ENCODE measurements at regions not wholly inside any gene's neighbourhood (a gene's known extent, or its start where the extent isn't known, plus 50 kb on each side); places are given as distances from the start of the nearest gene placed in this dataset.

GRCh38 chr6:104031346-104031745 lies 828.4 kb downstream of the HACE1 start:
- WGBS = 81% methylated on average over 1 of the region's 1 CpG
- H3K4me1 ChIP-seq (ENCODE audit: control insufficient read depth in 4 of 4, insufficient read depth in 4 of 4, low read length in 3 of 4) = no peaks in the 10 kb centered on the region
- TF ChIP-seq HNF4G (IDR thresholded peaks at IDR 0.05) (no peak), GABPA (IDR thresholded peaks at IDR 0.05 in 1 of 2, conservative IDR thresholded peaks at IDR 0.05 in 1 of 2) (no peak), FOXA1 (IDR thresholded peaks at IDR 0.05) (no peak), ZBTB33 (IDR thresholded peaks at IDR 0.05) (no peak)
- no peak overlapping the region for H3K9ac ChIP-seq (ENCODE audit: low read depth in 1 of 2, low read length in 2 of 2)
- H3K36me3 ChIP-seq (ENCODE audit: control insufficient read depth in 4 of 4, insufficient read depth in 3 of 4, low read depth in 1 of 4, low read length in 3 of 4) = no peaks in the 10 kb centered on the region
- no peaks in the 10 kb centered on the region for H3K27me3 ChIP-seq (ENCODE audit: control insufficient read depth in 4 of 4, insufficient read depth in 4 of 4, low read length in 3 of 4)
- no peak for DNase-seq (ENCODE audit: low spot score)
- H3K9me3 ChIP-seq (ENCODE audit: control insufficient read depth in 4 of 4, low read length in 3 of 4) = no peaks in the 10 kb centered on the region
- no peak overlapping the region for H3K4me3 ChIP-seq (ENCODE audit: low read depth in 1 of 3, low read length in 3 of 3)
- no peak overlapping the region for H3K27ac ChIP-seq (ENCODE audit: low read depth in 1 of 2, low read length in 2 of 2)

- TF ChIP-seq FOXA2 (IDR thresholded peaks at IDR 0.05) = no peak
- TF ChIP-seq REST (IDR thresholded peaks at IDR 0.05) = no peak
- TF ChIP-seq RAD21 (IDR thresholded peaks at IDR 0.05) = no peak
- TF ChIP-seq YY1 (IDR thresholded peaks at IDR 0.05) = no peak
- no peak for TF ChIP-seq HNF4A (conservative IDR thresholded peaks at IDR 0.05)
- no peak for TF ChIP-seq RXRA (IDR thresholded peaks at IDR 0.05)
- no peak for TF ChIP-seq ZBTB33 (IDR thresholded peaks at IDR 0.05)
- TF ChIP-seq CTCF (IDR thresholded peaks at IDR 0.05; ENCODE audit: low read depth, low read length, missing input control) = no peak
- TF ChIP-seq HNF4G (IDR thresholded peaks at IDR 0.05) = no peak
- TF ChIP-seq EGR1 (IDR thresholded peaks at IDR 0.05; ENCODE audit: low read depth in 2 of 2) = no peak
- no peak for TF ChIP-seq JUND (IDR thresholded peaks at IDR 0.05)
- TF ChIP-seq FOXA1 (IDR thresholded peaks at IDR 0.05) = no peak
- TF ChIP-seq SP1 (IDR thresholded peaks at IDR 0.05) = no peak
- TF ChIP-seq ATF3 (IDR thresholded peaks at IDR 0.05) = no peak
- no peak for TF ChIP-seq MAX (IDR thresholded peaks at IDR 0.05)
- TF ChIP-seq NR2F2 (IDR thresholded peaks at IDR 0.05) = no peak
- H3K36me3 ChIP-seq (ENCODE audit: control insufficient read depth in 4 of 4, insufficient read depth in 3 of 4, low read depth in 1 of 4, low read length in 3 of 4) = no peaks in the 10 kb centered on the region
- no peaks in the 10 kb centered on the region for H3K4me1 ChIP-seq (ENCODE audit: control insufficient read depth in 4 of 4, insufficient read depth in 4 of 4, low read length in 3 of 4)
- no peak overlapping the region for H3K27ac ChIP-seq (ENCODE audit: low read depth in 1 of 2, low read length in 2 of 2)
- H3K9me3 ChIP-seq (ENCODE audit: control insufficient read depth in 4 of 4, low read length in 3 of 4) = no peaks in the 10 kb centered on the region
- no peak overlapping the region for H3K4me3 ChIP-seq (ENCODE audit: low read depth in 1 of 3, low read length in 3 of 3)
- H3K9ac ChIP-seq (ENCODE audit: low read depth in 1 of 2, low read length in 2 of 2) = no peak overlapping the region
- DNase-seq (ENCODE audit: low spot score) = no peak
- H3K27me3 ChIP-seq (ENCODE audit: control insufficient read depth in 4 of 4, insufficient read depth in 4 of 4, low read length in 3 of 4) = no peaks in the 10 kb centered on the region
These were observed 837.6 kb downstream of the HACE1 start for GRCh38 chr6:104022126-104022525.

Data from liver (tissue), 8 donors.